HG03354 (cell line): ENCODE measurements at regions not wholly inside any gene's neighbourhood (a gene's known extent, or its start where the extent isn't known, plus 50 kb on each side); places are given as distances from the start of the nearest gene placed in this dataset.

ENCODE experiments used
- ATAC-seq: cut with Tn5 transposase; IDR thresholded peaks from one replicate; pipeline ENCODE4 v1.9.1; 2021; ENCODE audit warnings: mild to moderate bottlenecking; ENCODE audit not compliant: unreplicated experiment, poor library complexity, severe bottlenecking

DNA sequence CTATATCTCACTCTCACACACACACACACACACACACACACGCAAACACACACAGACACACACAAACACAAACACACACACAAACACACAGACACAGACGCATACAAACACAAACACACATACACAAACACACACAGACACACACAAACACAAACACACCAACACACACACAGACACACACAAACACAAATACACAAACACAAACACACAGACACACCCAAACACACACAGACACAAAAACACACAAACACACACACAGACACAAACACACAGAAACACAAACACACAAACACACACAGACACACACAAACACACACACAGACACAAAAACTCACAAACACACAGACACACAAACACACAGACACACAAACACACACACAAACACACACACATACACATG is 329.0 kb downstream of the ZNF536 start:
- ATAC-seq = no peak

DNA sequence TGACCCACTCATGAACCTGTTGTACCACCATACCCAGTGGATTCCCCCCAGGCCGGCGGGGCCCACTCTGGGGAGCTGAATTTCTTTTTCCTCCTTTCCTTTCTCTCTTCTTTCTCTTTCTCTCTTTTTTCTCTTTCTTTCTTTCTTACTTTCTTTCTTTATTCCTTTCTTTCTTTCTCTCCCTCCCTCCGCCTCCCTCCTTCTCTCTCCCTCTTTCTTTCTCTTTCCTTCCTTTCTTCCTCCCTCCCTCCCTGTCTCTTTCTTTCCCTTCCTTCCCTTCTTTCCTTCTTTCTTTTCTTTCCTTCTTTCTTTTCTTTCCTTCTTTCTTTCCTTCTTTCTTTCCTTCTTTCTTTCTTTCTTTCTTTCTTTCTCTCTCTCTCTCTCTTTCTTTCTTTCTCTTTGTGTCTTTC is 327.7 kb downstream of the ZNF536 start:
- ATAC-seq = no peak

DNA sequence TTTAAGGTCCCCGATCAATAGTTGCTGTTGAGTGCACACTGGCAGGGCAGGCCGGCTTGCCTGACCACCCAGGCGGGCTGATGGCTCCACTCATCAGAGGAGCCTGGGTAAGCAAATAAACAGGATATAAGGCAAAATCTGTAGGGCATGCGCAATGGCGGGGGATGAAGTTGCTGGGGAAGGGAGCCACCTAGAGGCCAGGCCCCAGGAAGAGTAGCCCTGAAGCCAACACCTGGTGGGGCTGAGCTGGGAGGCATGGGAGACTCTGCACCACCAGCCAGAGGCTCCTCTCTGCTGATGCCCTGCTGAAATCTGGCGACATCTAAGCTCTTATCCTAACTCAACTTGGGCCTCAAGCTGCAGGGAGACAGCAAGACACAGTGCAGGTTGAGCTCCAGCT is 324.3 kb downstream of the ZNF536 start:
- ATAC-seq = no peak

DNA sequence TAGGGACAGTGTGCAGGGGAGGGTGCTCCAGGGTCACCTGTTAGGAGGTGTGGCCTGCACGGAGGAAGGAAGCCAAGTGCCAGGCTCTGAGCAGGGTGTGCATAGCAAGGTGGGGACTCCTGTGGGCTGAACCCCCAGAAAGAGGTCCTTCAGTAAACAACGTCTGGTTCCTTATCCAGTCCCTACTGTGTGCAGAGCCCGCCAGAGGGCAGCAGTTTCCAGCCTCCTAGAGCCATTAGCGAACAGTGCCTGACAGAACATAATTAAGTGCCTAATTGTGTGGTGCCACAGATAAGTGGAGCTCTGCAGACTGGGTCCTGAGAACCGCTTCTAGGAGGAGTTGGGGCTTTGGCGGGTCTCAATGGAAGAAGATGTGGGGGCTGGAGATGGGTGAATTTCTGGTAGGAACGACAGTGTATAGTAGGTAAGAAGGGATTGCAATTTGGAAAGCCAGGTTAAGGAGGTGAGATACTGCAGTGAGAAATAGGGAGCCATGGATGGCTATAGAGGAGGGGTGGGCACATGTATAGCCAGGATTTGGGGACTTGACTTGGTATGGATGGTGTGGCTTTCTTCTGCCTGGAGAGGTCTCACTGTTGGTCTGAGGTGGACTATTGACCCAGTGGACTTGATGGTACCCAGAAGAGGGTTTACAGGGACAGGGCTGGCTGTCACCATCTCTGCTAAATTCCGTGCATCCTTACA is 323.1 kb downstream of the ZNF536 start:
- ATAC-seq = no peak

DNA sequence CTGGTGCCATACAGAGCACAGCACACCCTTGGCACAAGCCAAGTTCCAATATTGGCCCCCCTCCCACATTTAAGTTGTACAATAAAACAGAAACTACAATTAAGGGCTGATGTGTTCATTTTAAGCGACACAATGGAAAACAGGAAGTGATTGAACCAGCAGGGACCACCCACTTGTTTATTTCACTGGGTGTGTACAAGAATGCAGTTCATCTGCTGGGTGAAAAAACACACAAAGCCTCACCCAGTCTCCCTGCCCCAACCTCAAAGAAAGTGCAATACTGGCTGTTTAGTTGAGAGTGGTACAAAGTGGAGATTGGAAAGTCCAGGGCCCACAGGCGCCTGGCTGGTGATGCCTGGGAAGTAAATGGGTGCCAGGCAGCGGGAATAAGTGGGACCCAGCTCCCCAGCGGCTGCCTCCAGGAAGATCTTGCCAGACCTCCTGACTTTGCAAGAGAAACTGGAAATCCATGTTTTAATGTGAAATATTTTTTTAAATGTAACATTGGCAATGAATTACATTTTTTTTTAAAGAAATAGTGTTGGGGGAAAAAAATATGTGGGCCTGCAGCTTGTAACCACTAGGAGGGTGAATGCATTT is 322.1 kb downstream of the ZNF536 start:
- ATAC-seq = no peak

DNA sequence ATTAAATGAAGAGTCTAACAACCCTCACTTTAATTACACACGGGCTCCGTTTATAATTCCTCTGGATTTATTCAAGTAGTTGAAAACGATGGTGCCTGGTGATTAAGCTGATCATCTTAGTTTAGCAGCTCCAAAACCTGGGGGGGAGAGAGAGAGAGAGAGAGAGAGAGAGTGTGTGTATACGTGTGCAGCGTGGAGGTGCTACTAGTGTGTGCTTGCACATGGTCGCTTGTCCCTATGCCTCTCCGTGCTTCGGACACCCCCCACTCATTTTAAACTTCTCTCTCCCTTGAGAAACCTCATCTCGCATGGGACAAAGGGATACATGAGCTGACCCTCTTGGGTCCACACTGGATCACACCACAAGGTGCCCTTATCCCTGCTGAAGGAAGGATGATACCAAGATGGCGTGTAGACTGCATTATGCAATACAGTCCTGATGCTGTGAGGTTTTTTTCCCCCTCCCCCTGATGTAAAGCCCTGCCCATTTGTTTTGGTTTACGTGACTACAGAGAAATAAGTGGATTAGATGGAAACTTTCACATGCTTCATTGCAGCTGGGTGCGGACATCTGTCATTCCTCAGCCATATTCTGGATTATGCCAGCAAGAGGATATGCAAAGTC is 320.8 kb downstream of the ZNF536 start:
- no peak for ATAC-seq

DNA sequence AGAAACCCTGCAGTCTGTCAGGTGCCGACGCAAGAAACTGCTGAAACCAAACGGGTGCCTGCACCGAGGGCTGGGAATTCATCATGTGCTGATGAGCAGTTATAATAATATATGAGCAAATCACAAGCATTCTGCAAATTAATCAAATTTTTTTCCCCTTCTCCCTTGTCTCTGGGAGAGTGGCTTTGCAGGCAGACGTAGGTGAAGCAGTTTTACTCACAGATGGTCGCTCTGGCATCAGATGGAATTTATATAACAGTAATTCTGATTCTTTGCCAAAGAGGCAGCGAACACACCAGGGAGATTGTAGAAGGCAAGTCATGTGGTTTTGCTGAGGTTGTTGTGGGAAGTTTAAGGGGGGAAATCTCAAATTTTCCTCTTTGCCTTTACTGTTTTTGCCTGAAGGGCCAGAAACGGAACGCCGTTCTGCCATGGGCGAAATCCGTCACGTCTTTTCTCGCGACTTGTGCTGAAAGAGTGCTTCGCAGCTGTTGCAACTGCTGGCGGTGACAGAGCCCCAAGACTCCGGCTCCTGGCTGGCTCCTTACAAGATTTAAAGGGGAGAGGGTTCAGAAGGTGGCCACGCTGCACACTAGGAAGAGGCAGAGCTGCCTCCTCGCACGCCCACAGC is 320.1 kb downstream of the ZNF536 start:
- ATAC-seq = no peak

DNA sequence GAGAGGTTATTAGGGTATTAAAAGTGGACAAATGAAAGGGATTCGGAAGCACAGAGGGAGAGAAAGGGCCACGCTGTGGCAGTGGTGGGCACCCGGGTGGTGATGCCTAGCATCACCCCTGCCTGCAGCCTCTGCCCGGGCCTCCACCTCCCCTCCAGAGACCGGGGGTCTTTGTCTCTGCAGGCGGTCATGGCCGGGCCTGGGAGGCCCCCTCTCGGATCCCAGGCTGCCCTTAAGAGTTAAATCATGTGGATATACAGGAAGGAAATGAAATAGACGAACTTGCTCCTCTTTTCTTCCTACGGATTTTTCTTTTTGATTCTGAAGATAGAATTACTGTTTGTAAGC is 319.6 kb downstream of the ZNF536 start:
- no peak for ATAC-seq

DNA sequence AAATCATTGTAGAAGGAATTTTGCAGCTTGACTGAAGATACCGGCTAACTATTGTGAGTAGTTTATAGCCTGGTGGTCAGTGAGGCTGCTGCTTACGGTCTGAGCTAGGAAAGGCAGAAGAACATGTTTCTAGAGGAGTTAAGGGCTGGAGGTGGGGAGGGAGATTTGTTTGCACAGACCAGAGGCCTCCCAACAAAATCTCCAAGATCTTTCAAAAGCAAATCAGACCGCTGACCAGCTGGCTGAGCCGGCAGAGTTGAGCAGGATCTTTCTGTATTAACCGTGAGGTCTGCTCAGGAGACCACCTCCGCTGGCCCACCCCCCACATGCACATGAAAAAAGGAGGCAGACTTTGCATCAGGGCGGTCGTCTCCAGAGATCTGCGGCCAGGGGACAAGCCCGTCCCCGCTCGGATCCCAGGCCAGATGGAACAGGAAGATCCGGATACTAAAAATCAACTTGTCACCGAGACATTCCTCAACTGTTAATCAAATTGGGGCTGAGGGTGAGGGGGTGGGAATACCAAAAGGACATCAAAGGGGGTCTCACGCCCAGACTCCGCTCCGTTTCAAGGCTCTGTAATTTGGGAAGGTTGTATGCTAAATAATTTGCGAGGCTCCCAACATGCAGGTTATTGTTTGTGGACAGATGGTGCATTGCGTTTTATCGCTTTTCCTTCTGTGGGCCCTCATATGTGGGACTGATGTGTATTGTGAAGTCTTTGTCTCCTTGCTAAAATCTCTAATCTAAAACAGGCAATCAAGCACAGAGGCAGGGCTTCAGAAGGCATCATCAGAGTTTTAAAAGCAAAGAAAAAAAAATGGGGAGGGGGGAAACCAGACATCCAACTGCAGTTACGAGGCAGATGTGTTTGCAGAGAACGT is 319.0 kb downstream of the ZNF536 start:
- ATAC-seq = no peak

DNA sequence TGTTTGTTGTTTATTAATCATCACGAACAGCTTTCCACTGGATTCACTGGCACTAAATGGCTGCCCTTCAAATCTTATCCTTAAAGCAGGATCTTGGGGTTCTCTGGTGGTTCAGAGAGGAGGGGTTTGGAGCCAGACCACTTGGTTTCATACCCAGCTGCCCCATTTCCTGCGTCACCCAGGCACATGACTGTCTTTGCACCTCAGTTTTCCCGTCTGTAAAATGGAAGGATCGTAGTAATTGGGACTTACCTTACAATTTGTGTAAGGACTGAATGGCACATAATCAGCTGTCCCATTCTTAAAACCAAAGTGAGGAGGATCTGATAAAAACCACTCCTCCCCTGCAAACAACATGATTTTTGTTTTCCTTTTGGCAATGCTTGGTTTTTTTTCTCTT is 318.3 kb downstream of the ZNF536 start:
- no peak for ATAC-seq

DNA sequence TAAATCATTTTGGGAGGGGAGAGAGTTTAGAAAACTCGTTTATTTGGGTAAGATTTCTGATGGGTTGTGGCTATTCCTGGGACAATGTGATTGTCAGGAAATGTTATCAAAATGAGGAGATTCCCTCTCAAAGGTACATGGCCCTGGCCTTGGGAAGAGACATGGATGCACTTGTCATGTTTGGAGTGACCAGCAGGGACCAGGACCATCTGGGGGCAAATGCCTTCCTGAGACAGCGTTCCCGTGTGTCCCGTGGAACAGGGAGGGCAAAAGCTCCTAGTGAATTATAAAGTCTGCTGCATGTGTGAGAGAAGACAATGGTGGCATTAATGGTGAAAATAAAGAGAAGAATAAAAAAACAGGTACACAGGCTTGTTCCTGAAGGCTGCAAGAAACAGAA is 317.3 kb downstream of the ZNF536 start:
- ATAC-seq = no peak

DNA sequence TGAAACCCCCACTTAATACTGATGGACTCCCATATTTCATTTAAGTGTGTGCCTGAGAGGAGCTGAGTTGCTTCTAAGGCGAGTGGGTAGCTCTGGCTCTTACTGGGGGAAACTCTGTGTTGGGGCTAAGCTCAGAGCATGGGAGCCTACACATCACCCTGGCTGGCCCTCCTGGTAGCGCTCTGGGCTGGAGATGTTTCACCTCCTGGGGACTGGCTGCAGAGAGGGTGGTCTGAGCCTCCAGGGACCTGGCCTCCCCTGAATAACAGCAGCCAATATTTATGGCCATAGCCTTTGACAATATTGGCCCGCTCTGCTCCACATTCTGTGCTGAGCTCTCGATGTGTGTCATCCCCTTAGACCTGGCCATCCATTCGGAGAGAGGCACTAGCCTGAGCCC is 316.5 kb downstream of the ZNF536 start:
- ATAC-seq = no peak

DNA sequence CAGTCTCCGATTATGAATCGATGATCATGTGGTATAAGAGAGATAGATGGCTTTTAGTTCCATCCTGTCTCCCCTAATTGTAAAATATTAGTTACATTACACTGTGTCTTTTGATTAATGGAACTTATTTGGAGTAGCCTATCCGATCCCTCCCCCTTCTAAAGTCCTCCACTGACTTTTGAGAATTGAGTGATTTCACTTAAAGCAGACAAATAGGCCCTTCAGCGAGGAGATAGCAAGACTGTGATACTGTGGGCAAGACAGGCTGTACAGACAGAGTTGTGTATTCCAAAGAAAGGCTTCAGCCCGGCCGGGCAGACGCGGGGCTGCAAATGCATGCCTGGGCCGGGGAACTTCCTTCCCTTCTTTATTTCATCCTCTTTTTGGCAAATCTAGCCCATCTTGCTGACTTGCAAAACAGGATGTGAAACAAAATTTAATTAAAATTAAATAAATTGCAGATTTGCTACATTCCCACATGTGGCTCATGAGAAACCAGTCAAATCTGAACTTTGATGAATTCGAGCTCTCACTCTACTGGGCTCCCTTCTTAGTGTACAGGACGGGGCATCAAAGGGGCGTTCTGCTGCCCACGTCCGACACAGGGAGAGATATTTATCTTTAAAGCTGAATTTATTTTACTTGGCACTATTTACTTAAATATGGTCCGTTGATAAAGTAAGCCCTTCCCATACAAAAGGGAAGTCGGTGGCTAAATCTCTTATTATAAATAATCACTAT is 314.8 kb downstream of the ZNF536 start:
- ATAC-seq = no peak

DNA sequence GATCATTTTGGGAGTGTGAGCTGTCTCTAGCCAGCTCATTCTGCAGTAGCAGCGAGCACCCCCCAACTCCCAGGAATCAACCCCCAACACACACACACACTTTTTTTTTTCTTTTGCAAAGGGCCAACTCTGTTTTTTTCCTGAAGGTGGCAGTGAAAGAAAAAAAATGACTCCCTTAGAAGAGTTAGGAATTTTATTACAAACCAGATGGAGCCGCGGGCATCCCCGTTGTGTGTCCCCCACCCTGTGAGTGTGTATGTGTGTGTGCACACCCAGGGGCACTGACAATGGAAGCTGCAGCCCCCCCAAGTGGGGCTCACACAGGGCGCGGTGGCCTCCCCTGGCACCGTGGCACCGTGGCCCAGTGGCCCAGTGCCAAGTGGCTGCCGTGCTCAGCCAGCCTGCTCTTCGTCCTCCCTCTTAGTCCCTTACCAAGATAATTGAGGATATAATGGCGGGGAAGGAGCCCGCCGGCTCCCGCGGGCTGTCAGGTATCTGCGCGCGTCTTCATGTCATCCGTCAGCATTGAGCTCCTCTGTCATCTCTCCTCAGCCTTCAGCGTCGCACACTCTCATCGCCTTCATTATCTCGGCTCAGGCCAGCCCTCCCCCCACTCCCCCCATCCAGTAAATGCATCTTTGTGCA is 314.1 kb downstream of the ZNF536 start:
- no peak for ATAC-seq

DNA sequence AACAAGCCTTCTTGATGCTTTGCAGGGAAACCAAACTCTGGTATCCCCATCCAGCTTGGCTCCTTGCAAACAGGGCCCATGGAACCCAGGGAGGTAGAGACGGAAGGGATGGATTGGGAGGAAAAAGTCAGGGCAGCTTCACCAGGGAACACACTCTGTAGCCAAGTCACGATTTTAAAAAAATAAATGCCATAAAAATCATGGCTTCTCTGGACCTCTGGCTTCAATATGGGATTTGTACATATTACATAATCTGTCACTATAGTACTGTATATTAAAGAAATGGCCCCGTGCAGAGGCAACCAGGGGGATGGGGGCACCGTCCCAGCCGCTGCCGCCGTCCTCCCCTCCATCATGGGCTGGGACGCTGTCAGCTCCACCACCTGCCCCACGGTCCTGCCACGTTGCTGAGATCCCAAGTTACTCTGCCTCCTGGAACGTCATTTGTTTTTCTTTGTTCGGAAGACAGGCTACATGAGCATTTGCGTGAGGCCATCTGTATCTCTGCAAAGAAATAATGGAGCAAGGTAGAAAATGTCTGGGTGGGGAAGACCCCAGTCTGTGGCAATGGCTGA is 313.3 kb downstream of the ZNF536 start:
- no peak for ATAC-seq

DNA sequence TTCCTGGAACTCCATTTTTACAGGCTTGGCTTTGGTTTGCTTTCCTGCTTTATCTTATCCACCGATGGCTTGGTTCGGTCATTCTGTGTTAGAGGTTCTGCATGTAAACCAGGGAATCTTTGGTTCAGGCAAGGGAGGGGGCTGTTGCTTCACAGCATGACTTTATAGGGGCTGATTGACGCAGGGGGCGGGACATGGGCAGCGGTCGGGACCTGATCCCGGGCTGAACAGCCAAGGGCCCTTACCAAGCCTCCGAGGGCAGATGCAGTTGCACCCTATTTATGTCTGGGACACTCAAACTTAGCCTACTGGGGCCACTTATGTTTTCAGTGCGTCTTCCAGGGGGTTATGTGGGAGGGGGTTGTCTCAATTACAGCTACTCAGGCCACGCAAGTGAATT is 312.4 kb downstream of the ZNF536 start:
- no peak for ATAC-seq

DNA sequence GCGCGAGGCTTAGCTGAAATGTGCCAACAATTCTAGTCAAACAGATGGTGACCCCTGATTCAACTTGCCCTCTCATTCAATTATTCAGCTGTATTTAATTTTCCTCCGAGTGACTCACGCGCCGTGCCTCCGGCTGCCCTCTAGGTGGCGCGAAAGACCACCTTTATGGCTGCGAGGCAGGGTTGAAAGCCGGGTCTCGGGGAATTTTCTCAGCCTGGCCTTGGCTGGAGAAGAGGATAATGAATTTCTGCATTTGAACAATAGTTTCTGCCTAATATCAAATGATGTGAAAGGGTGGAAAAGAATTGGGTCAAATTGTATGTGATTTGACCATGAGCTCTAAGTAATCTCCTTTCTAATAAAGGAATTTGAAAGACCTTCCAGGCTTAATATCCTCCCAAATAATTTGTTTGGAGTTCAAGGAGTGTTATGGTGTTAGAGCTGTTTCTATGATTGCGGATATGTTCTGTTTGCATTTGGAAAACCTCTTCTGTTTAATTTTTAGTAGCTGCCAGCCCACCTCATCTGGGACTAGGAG is 310.9 kb downstream of the ZNF536 start:
- peak; percentile 64 for ATAC-seq
